ENCODE measurements at regions not wholly inside any gene's neighbourhood (a gene's known extent, or its start where the extent isn't known, plus 50 kb on each side); places are given as distances from the start of the nearest gene placed in this dataset.

DNA sequence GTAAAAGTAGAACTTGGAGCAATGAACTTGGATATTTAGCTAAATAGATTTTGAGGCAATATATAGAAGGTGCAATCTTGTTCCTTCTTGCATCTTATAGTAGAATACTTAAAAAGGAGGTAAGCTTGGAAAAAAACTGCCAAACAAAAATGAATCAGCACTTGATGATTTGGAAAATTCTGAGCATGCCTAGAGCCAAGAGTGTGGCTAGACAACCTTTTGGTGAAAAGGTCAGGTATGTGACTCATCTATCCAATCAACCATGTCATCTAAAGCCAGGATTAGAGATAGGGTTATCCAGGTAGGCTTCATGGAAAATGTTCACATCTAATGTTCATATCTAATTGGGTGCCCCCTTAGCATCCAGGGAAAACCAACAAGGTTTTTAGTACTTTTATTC, 515.0 kb downstream of the COL11A1 start:
- TF ChIP-seq POLR2A (IDR thresholded peaks at IDR 0.05; ENCODE audit: low read length) (no peak), GATA1 (IDR thresholded peaks at IDR 0.05; ENCODE audit: low read depth, low read length) (no peak)

Measured in erythroblast (primary cell).